ENCODE measurements at regions not wholly inside any gene's neighbourhood (a gene's known extent, or its start where the extent isn't known, plus 50 kb on each side); places are given as distances from the start of the nearest gene placed in this dataset.
"Not testable (repeated sequence)": the region's sequence is repeated elsewhere in the genome, so short reads cannot be mapped to it uniquely, and the experiment has no call there.

- DNase-seq: no peak
These were observed 611.4 kb upstream of the GHITM start for GRCh38 chr10:83527934-83528333.

GRCh38 chr10:83533290-83533689 is 606.0 kb upstream of the GHITM start:
- DNase-seq: no peak

GRCh38 chr10:83536426-83536825 is 602.9 kb upstream of the GHITM start:
- no peak for DNase-seq

GRCh38 chr10:83538047-83538446 is 601.3 kb upstream of the GHITM start:
- DNase-seq: no peak

GRCh38 chr10:83539528-83540308 is 599.6 kb upstream of the GHITM start:
- no peak for DNase-seq

- DNase-seq: no peak
These were observed 598.3 kb upstream of the GHITM start for GRCh38 chr10:83541046-83541445.

- DNase-seq: no peak
These were observed 596.4 kb upstream of the GHITM start for GRCh38 chr10:83542774-83543411.

GRCh38 chr10:83543691-83544462 is 595.4 kb upstream of the GHITM start:
- DNase-seq: no peak

GRCh38 chr10:83545901-83546391 is 593.4 kb upstream of the GHITM start:
- no peak for DNase-seq

- DNase-seq: not testable (repeated sequence)
These were observed 588.1 kb upstream of the GHITM start for GRCh38 chr10:83551190-83551589.

GRCh38 chr10:83553366-83553765 is 585.9 kb upstream of the GHITM start:
- no peak for DNase-seq

- DNase-seq: no peak
These were observed 584.0 kb upstream of the GHITM start for GRCh38 chr10:83555264-83555663.

- DNase-seq: no peak
These were observed 576.9 kb upstream of the GHITM start for GRCh38 chr10:83562381-83562780.

GRCh38 chr10:83564889-83565588 is 574.3 kb upstream of the GHITM start:
- DNase-seq: no peak

- DNase-seq: no peak
These were observed 567.3 kb upstream of the GHITM start for GRCh38 chr10:83572036-83572435.

- no peak for DNase-seq
These were observed 564.5 kb upstream of the GHITM start for GRCh38 chr10:83574770-83575169.

- no peak for DNase-seq
These were observed 561.9 kb upstream of the GHITM start for GRCh38 chr10:83577421-83577820.

GRCh38 chr10:83580373-83581012 is 558.8 kb upstream of the GHITM start:
- no peak for DNase-seq

- no peak for DNase-seq
These were observed 556.8 kb upstream of the GHITM start for GRCh38 chr10:83582407-83583095.

- DNase-seq: no peak
These were observed 553.6 kb upstream of the GHITM start for GRCh38 chr10:83585686-83586085.

GRCh38 chr10:83592337-83592935 is 546.9 kb upstream of the GHITM start:
- no peak for DNase-seq

Data from hematopoietic multipotent progenitor cell treated with erythropoietin and hydrocortisone succinate and interleukin-3 and kit ligand, for 4 days (in vitro differentiated cells).